Islet precursor cell (in vitro differentiated cells): ENCODE measurements at regions not wholly inside any gene's neighbourhood (a gene's known extent, or its start where the extent isn't known, plus 50 kb on each side); places are given as distances from the start of the nearest gene placed in this dataset.

ENCODE experiments used
- DNase-seq: peaks from one replicate; pipeline ENCODE4 v3.0.0-alpha.2; 2018

GRCh38 chr5:74140409-74140808 lies 500.1 kb downstream of the ENC1 start:
- no peak for DNase-seq

- no peak for DNase-seq
These were observed 500.9 kb downstream of the ENC1 start for GRCh38 chr5:74139589-74139988.

- DNase-seq: no peak
These were observed 501.8 kb downstream of the ENC1 start for GRCh38 chr5:74138721-74139120.

- no peak for DNase-seq
These were observed 504.2 kb downstream of the ENC1 start for GRCh38 chr5:74136276-74136825.

GRCh38 chr5:74135033-74135432 lies 505.5 kb downstream of the ENC1 start:
- no peak for DNase-seq

- no peak for DNase-seq
These were observed 506.5 kb downstream of the ARHGEF28 start for GRCh38 chr5:74132485-74132884.

- no peak for DNase-seq
These were observed 505.3 kb downstream of the ARHGEF28 start for GRCh38 chr5:74131250-74131649.

GRCh38 chr5:74130155-74130897 lies 504.3 kb downstream of the ARHGEF28 start:
- no peak for DNase-seq

GRCh38 chr5:74127381-74128320 lies 501.7 kb downstream of the ARHGEF28 start:
- DNase-seq: peak; percentile 74

- no peak for DNase-seq
These were observed 500.3 kb downstream of the ARHGEF28 start for GRCh38 chr5:74126294-74126693.

GRCh38 chr5:74124826-74125225 lies 498.8 kb downstream of the ARHGEF28 start:
- no peak for DNase-seq

- DNase-seq: no peak
These were observed 497.9 kb downstream of the ARHGEF28 start for GRCh38 chr5:74123929-74124328.

- no peak for DNase-seq
These were observed 497.1 kb downstream of the ARHGEF28 start for GRCh38 chr5:74122979-74123590.

- DNase-seq: no peak
These were observed 496.2 kb downstream of the ARHGEF28 start for GRCh38 chr5:74122175-74122574.

GRCh38 chr5:74120585-74120984 lies 494.6 kb downstream of the ARHGEF28 start:
- DNase-seq: no peak

- DNase-seq: no peak
These were observed 492.1 kb downstream of the ARHGEF28 start for GRCh38 chr5:74118071-74118470.

GRCh38 chr5:74116984-74117383 lies 491.0 kb downstream of the ARHGEF28 start:
- no peak for DNase-seq

- no peak for DNase-seq
These were observed 490.3 kb downstream of the ARHGEF28 start for GRCh38 chr5:74116266-74116665.

- DNase-seq: no peak
These were observed 487.9 kb downstream of the ARHGEF28 start for GRCh38 chr5:74113927-74114326.

GRCh38 chr5:74113196-74113540 lies 487.2 kb downstream of the ARHGEF28 start:
- DNase-seq: no peak

GRCh38 chr5:74112372-74113195 lies 486.6 kb downstream of the ARHGEF28 start:
- DNase-seq: no peak

- DNase-seq: no peak
These were observed 485.8 kb downstream of the ARHGEF28 start for GRCh38 chr5:74111764-74112163.
